Type B pancreatic cell (in vitro differentiated cells): ENCODE measurements at regions not wholly inside any gene's neighbourhood (a gene's known extent, or its start where the extent isn't known, plus 50 kb on each side); places are given as distances from the start of the nearest gene placed in this dataset.

Experiments used
- DNase-seq: peaks from one replicate; pipeline ENCODE4 v3.0.0; 2021; ENCODE audit warnings: mixed read lengths; ENCODE audit not compliant: unreplicated experiment; ENCODE audit errors: extremely low spot score
- H3K27ac Mint-ChIP-seq: 2 replicates; pipeline ENCODE4 v1.8.0; 2021; ENCODE audit warnings: mild to moderate bottlenecking, mixed read lengths
- H3K27me3 Mint-ChIP-seq: 2 replicates; pipeline ENCODE4 v1.8.0; 2021; ENCODE audit warnings: mixed read lengths
- H3K36me3 Mint-ChIP-seq: 2 replicates; pipeline ENCODE4 v1.8.0; 2021; ENCODE audit warnings: mixed read lengths
- H3K4me1 Mint-ChIP-seq: one replicate; pipeline ENCODE4 v1.8.0; 2021; ENCODE audit warnings: mixed read lengths; ENCODE audit not compliant: unreplicated experiment
- H3K4me3 Mint-ChIP-seq: 2 replicates; pipeline ENCODE4 v1.8.0; 2021; ENCODE audit warnings: mild to moderate bottlenecking, mixed read lengths
- H3K9me3 Mint-ChIP-seq: 2 replicates; pipeline ENCODE4 v1.8.0; 2021; ENCODE audit warnings: mixed read lengths
- TF ChIP-seq, protein P1 (sequence below): fragments of 200-600 bp; sonication (generic); conservative IDR thresholded peaks from 2 replicates; pipeline ENCODE4 v1.5.0; 2021; ENCODE audit warnings: antibody characterized with exemption, mild to moderate bottlenecking

DNA sequence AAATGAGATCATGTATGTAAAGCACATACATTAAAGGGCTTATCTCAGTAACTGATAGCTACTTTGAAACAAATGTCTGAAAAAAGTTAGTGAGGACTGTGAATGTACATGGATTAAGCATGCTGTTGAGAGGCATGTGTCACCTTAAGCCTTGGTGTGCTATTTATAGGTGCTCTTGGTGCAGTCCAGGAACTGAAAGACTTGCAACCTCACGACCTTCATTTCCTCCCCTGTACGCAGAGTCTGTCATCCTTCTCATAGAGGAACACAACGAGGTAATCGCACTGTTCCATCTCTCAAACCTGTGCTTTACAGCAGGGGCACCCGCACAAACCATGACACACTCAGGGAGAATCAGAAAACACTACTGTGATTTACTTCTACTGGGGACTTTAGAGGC lies 65.6 kb downstream of the UFM1 start:
- no peak for DNase-seq
- Mint-ChIP-seq H3K9me3 (no peaks in the 10 kb centered on the region), H3K27me3 (no peaks in the 10 kb centered on the region), H3K4me3 (no peak overlapping the region), H3K36me3 (no peaks in the 10 kb centered on the region), H3K27ac (no peak overlapping the region), H3K4me1 (peaks cover 4% of the 10 kb centered on the region)
- TF ChIP-seq, protein P1, sequence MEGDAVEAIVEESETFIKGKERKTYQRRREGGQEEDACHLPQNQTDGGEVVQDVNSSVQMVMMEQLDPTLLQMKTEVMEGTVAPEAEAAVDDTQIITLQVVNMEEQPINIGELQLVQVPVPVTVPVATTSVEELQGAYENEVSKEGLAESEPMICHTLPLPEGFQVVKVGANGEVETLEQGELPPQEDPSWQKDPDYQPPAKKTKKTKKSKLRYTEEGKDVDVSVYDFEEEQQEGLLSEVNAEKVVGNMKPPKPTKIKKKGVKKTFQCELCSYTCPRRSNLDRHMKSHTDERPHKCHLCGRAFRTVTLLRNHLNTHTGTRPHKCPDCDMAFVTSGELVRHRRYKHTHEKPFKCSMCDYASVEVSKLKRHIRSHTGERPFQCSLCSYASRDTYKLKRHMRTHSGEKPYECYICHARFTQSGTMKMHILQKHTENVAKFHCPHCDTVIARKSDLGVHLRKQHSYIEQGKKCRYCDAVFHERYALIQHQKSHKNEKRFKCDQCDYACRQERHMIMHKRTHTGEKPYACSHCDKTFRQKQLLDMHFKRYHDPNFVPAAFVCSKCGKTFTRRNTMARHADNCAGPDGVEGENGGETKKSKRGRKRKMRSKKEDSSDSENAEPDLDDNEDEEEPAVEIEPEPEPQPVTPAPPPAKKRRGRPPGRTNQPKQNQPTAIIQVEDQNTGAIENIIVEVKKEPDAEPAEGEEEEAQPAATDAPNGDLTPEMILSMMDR: no peak

DNA sequence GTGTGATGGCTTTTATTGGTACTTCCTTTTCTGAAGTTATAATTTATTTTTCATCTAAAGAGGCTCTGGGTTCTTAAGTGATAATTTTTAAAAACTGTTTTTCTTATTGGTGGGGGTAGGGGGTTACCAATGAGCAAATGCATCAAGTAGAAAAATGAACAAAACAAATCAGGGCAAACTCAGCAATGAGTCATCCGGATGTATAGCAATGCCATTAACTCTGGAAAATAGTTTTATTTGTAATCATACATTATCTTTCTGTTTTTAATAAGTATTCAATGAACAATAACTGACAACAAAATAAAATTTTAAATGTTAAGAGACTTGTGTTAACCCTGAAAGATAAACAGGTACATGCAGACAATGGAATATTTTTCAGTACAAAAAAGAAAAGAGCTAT lies 67.6 kb downstream of the UFM1 start:
- Mint-ChIP-seq H3K9me3 (no peaks in the 10 kb centered on the region), H3K27me3 (no peaks in the 10 kb centered on the region), H3K4me1 (peaks cover 4% of the 10 kb centered on the region), H3K4me3 (no peak overlapping the region), H3K36me3 (no peaks in the 10 kb centered on the region), H3K27ac (no peak overlapping the region)
- TF ChIP-seq, protein P1: no peak
- DNase-seq: no peak

DNA sequence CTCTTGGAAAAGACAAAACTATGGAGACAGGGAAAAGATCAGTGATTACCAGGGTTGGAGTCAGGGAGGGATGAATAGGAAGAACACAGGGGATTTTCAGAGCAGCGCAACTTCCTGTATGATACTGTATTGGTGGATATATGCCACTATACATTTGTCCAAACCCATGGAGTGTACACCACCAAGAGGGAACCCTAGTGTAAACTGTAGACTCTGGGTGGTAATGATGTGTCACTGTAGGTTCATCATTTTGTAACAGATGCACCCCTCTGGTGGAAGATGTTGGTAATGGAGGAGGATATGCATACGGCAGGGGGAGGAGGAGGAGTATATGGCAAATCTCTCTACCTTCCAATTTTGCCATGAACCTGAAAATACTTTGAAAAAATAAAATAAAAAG lies 68.1 kb downstream of the UFM1 start:
- Mint-ChIP-seq H3K36me3 (no peaks in the 10 kb centered on the region), H3K27me3 (no peaks in the 10 kb centered on the region), H3K4me1 (peaks cover 4% of the 10 kb centered on the region), H3K27ac (no peak overlapping the region), H3K4me3 (no peak overlapping the region), H3K9me3 (no peaks in the 10 kb centered on the region)
- TF ChIP-seq, protein P1: peak; percentile 56
- no peak for DNase-seq

DNA sequence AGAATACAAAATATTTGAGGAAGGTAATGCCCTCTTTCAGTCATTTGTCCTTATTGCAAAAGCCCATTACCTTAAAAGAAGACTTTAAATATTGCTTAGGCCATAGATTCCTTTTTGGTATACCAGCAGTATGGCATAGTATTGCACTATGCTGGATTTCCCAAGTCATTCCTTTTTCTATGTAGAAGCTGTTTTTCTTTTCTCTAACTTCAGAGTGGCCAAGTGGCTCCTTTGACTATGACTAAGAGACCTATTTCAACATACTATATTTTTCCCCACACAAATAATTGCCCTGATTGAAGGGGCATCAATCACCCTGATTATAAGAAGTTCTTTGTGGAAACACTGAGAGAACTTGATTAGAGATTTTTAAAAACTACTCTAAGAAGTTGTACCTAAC lies 68.6 kb downstream of the UFM1 start:
- Mint-ChIP-seq H3K36me3 (no peaks in the 10 kb centered on the region), H3K4me1 (peaks cover 4% of the 10 kb centered on the region), H3K27me3 (no peaks in the 10 kb centered on the region), H3K9me3 (no peaks in the 10 kb centered on the region), H3K4me3 (no peak overlapping the region), H3K27ac (no peak overlapping the region)
- DNase-seq: no peak
- TF ChIP-seq, protein P1: no peak

DNA sequence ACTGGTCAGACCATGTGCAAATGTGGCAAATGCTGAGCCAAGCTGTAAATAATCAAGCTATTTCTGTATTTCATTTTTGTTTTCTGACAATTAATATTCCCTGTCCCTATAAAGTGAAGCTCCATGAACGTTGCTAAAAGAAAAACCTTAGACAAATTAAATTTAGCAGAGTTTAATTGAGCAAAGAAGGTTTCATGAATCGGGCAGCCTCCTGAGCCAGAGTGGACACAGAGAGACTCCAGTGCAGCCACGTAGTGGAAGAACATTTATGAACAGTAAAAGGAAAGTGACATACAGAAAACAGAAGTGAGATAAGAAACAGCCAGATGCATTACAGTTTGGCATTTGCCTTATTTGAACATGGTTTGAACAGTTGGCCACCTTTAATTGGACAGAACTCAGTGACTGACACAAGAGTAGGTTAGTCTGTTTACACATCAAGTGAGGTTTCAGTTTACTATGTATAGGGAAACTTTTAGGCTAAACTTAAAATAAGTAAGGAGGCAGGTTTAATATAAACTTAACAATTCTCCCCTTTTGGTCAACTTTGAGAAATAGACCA lies 69.7 kb downstream of the UFM1 start:
- Mint-ChIP-seq H3K27me3 (no peaks in the 10 kb centered on the region), H3K9me3 (no peaks in the 10 kb centered on the region), H3K27ac (no peak overlapping the region), H3K4me3 (no peak overlapping the region), H3K4me1 (peaks cover 4% of the 10 kb centered on the region), H3K36me3 (no peaks in the 10 kb centered on the region)
- TF ChIP-seq, protein P1: no peak
- DNase-seq: no peak
